Osteocyte (in vitro differentiated cells): ENCODE measurements at regions not wholly inside any gene's neighbourhood (a gene's known extent, or its start where the extent isn't known, plus 50 kb on each side); places are given as distances from the start of the nearest gene placed in this dataset.

Experiments
- DNase-seq: peaks from one replicate; pipeline ENCODE4 v3.0.0; 2021; ENCODE audit warnings: mixed read lengths; ENCODE audit not compliant: unreplicated experiment; ENCODE audit errors: extremely low spot score
- H3K27ac Mint-ChIP-seq: one replicate; pipeline ENCODE4 v1.8.0; 2021; ENCODE audit warnings: mild to moderate bottlenecking, mixed read lengths; ENCODE audit not compliant: unreplicated experiment
- H3K27me3 Mint-ChIP-seq: one replicate; pipeline ENCODE4 v1.8.0; 2021; ENCODE audit warnings: mixed read lengths; ENCODE audit not compliant: unreplicated experiment
- H3K36me3 Mint-ChIP-seq: one replicate; pipeline ENCODE4 v1.8.0; 2021; ENCODE audit warnings: mixed read lengths; ENCODE audit not compliant: unreplicated experiment
- H3K4me1 Mint-ChIP-seq: one replicate; pipeline ENCODE4 v1.8.0; 2021; ENCODE audit warnings: mixed read lengths; ENCODE audit not compliant: unreplicated experiment
- H3K4me3 Mint-ChIP-seq: one replicate; pipeline ENCODE4 v1.8.0; 2021; ENCODE audit warnings: mild to moderate bottlenecking, moderate library complexity, mixed read lengths; ENCODE audit not compliant: unreplicated experiment
- H3K9me3 Mint-ChIP-seq: one replicate; pipeline ENCODE4 v1.8.0; 2021; ENCODE audit warnings: mixed read lengths; ENCODE audit not compliant: unreplicated experiment
- TF ChIP-seq, protein P1 (sequence below): fragments of 200-600 bp; sonication (generic); IDR thresholded peaks from 2 replicates; pipeline ENCODE4 v1.5.0; 2021; ENCODE audit warnings: antibody characterized with exemption, mild to moderate bottlenecking, moderate library complexity

DNA sequence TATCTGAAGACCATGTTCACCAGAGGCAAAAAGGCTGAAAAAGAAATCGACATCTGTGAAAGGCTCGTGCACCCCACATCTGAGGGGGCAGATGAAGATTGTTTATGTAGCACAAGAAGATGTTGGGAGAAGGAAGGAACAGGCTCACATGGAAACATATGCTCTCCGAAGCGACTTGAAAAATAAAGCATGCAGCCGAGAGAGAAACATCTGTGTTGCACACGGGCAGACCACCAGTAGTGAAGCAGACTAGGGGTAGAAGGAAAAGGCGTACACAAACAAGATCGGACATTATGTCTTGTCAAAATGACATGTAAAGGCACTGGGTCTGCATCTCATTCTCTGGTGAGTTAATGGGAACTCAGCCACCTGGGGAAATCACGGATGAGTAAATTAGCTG is 356.5 kb downstream of the ZIC4 start:
- Mint-ChIP-seq H3K27me3 (no peaks in the 10 kb centered on the region), H3K36me3 (peaks cover 4% of the 10 kb centered on the region), H3K4me3 (peak overlapping the region; percentile 49), H3K27ac (no peak overlapping the region), H3K4me1 (peaks cover 8% of the 10 kb centered on the region), H3K9me3 (peaks cover 18% of the 10 kb centered on the region)
- DNase-seq = no peak
- TF ChIP-seq, protein P1, sequence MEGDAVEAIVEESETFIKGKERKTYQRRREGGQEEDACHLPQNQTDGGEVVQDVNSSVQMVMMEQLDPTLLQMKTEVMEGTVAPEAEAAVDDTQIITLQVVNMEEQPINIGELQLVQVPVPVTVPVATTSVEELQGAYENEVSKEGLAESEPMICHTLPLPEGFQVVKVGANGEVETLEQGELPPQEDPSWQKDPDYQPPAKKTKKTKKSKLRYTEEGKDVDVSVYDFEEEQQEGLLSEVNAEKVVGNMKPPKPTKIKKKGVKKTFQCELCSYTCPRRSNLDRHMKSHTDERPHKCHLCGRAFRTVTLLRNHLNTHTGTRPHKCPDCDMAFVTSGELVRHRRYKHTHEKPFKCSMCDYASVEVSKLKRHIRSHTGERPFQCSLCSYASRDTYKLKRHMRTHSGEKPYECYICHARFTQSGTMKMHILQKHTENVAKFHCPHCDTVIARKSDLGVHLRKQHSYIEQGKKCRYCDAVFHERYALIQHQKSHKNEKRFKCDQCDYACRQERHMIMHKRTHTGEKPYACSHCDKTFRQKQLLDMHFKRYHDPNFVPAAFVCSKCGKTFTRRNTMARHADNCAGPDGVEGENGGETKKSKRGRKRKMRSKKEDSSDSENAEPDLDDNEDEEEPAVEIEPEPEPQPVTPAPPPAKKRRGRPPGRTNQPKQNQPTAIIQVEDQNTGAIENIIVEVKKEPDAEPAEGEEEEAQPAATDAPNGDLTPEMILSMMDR = no peak

DNA sequence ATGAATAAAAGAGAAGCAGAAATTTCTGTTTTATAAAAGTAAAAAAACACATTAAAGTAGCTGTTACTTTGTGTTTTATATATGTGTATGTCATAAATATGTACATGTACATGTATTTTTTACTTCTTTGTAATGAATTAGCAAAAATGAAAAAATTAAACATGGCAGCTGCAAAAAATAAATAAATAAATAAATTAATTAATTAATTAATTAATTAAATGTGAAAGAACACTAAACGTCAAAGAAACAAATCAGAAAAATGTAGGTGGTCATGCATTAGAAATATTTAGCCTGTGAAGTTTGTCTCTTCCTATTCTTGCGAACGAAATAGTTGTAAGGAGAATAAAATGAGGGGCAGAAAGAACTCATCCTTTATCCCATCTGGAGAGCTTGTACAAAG is 357.0 kb downstream of the ZIC4 start:
- TF ChIP-seq, protein P1 = no peak
- peaks cover 4% of the 10 kb centered on the region for H3K36me3 Mint-ChIP-seq
- no peak for DNase-seq
- H3K4me3 Mint-ChIP-seq = no peak overlapping the region
- no peaks in the 10 kb centered on the region for H3K27me3 Mint-ChIP-seq
- no peak overlapping the region for H3K27ac Mint-ChIP-seq
- H3K9me3 Mint-ChIP-seq = peaks cover 13% of the 10 kb centered on the region
- H3K4me1 Mint-ChIP-seq = peaks cover 8% of the 10 kb centered on the region

DNA sequence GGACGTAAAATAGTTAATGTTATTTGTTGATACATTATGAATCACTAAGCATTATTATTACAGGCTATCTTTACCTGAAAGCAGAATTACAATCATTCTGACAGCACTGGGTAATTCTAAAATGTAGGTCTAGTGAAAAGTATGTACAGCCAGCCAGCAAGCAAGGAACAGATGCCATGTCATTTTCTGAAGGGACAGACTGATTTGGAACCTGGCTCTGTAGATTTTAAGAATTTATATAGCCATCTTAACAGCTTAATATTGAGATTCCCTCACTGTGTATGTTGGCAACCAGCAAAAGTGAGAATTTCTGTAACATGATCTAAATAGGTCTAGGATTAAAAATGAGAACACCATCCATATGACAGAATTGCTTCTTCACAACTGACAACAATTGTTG is 359.4 kb downstream of the ZIC4 start:
- Mint-ChIP-seq H3K9me3 (no peaks in the 10 kb centered on the region), H3K4me3 (no peak overlapping the region), H3K27ac (no peak overlapping the region), H3K4me1 (peaks cover 8% of the 10 kb centered on the region), H3K36me3 (no peaks in the 10 kb centered on the region), H3K27me3 (no peaks in the 10 kb centered on the region)
- TF ChIP-seq, protein P1 = no peak
- DNase-seq = no peak

DNA sequence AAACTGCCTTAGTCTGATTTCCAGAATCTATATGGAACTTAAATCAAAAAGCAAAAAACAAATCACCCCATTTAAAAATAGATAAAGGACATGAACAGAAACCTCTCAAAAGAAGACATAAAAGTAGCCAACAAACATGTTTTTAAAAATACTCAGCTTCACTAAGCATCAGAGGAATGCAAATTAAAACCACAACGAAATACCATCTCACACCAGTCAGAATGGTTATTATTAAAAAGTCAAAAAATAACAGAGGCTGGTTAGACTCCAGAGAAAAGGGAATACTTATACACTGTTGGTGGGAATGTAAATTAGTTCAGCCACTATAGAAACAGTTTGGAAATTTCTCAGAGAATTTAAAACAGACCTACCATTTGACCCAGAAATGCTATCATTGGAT is 367.9 kb downstream of the ZIC4 start:
- Mint-ChIP-seq H3K36me3 (peaks cover 10% of the 10 kb centered on the region), H3K27me3 (no peaks in the 10 kb centered on the region), H3K4me3 (no peak overlapping the region), H3K4me1 (peaks cover 5% of the 10 kb centered on the region), H3K9me3 (peaks cover 10% of the 10 kb centered on the region), H3K27ac (peak overlapping the region; percentile 51)
- TF ChIP-seq, protein P1 = no peak
- no peak for DNase-seq

DNA sequence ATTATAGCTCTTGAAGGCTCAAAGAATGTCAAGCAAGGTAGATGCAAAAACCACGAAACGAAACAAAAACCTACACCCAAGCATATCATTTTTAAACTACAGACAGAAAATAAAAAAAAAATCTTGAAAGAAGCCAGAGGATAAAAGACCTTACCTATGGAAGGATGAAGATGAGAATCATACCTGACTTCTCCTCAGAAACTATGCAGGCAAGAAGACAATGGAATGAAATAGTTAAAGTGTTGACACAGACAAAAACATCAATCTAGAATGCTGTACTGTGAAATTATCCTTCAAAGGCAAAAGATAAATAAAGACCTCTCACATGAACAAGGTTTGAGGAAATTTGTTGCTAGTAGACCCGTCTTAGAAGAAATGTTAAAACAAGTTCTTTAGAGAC is 372.0 kb downstream of the ZIC4 start:
- Mint-ChIP-seq H3K4me3 (no peak overlapping the region), H3K27me3 (no peaks in the 10 kb centered on the region), H3K36me3 (peaks cover 10% of the 10 kb centered on the region), H3K27ac (no peak overlapping the region), H3K9me3 (peaks cover 10% of the 10 kb centered on the region), H3K4me1 (peaks cover 12% of the 10 kb centered on the region)
- TF ChIP-seq, protein P1 = no peak
- DNase-seq = no peak
